ENCODE measurements at regions not wholly inside any gene's neighbourhood (a gene's known extent, or its start where the extent isn't known, plus 50 kb on each side); places are given as distances from the start of the nearest gene placed in this dataset.

DNA sequence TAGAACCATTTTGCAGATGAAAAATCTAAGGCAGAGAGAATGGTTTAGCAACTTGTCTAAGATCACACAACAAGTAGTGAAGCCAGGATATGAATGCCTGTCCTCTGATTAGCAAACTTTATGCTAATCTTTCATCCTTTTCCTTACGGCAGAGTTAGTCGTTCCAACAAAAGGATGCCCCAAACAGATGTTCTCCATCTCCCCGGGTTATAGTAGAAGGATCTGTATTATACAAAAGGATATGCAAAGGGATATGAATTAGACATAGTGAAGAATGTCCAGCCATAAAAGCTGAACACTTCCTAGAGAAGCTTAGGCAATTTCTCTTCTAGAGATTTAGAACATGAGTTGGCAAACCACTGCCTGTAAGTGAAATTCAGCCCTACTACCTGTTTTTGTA, 291.6 kb upstream of the DUSP10 start:
- Histone ChIP-seq H3K27me3 (ENCODE audit: insufficient read depth, low read depth) (no peaks in the 10 kb centered on the region), H3K27ac (no peak overlapping the region), H3K79me2 (ENCODE audit: insufficient read depth, low read depth) (no peaks in the 10 kb centered on the region), H3K36me3 (ENCODE audit: insufficient read depth) (no peaks in the 10 kb centered on the region), H4K20me1 (ENCODE audit: insufficient read depth) (no peaks in the 10 kb centered on the region), H3K9ac (no peak overlapping the region), H2AFZ (ENCODE audit: low read depth) (no peak overlapping the region), H3K4me2 (no peak overlapping the region), H3K4me3 (IDR thresholded peaks at IDR 0.05; ENCODE audit: insufficient read depth, low read depth, low read length) (no peak overlapping the region), H3K4me1 (ENCODE audit: low read depth, poor library complexity, severe bottlenecking) (no peaks in the 10 kb centered on the region)
- TF ChIP-seq, protein P1, sequence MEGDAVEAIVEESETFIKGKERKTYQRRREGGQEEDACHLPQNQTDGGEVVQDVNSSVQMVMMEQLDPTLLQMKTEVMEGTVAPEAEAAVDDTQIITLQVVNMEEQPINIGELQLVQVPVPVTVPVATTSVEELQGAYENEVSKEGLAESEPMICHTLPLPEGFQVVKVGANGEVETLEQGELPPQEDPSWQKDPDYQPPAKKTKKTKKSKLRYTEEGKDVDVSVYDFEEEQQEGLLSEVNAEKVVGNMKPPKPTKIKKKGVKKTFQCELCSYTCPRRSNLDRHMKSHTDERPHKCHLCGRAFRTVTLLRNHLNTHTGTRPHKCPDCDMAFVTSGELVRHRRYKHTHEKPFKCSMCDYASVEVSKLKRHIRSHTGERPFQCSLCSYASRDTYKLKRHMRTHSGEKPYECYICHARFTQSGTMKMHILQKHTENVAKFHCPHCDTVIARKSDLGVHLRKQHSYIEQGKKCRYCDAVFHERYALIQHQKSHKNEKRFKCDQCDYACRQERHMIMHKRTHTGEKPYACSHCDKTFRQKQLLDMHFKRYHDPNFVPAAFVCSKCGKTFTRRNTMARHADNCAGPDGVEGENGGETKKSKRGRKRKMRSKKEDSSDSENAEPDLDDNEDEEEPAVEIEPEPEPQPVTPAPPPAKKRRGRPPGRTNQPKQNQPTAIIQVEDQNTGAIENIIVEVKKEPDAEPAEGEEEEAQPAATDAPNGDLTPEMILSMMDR (conservative IDR thresholded peaks at IDR 0.05; ENCODE audit: low read depth, low read length) = no peak

DNA sequence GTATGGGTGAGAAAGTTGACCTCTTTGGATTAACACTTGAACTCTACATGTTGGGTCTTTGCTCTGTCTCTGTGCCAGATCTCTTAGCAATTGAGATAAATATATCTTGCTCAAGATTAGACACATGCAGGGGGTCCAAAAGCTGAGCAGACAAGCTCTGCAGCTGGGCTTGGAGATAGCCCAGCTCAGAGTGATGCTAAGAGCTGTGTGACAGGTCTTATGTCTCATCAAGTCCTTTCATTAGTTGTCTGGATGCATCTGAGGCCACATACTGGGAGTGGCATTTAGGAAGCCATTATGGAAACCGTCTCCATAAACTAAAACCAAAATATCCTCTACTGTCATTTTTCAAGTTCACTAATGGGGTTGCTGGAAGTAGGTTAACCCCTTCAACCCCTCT, 289.4 kb upstream of the DUSP10 start:
- no peak overlapping the region for H3K27ac ChIP-seq
- H3K9ac ChIP-seq = no peak overlapping the region
- no peaks in the 10 kb centered on the region for H3K4me1 ChIP-seq (ENCODE audit: low read depth, poor library complexity, severe bottlenecking)
- H3K79me2 ChIP-seq (ENCODE audit: insufficient read depth, low read depth) = no peaks in the 10 kb centered on the region
- no peaks in the 10 kb centered on the region for H4K20me1 ChIP-seq (ENCODE audit: insufficient read depth)
- H3K27me3 ChIP-seq (ENCODE audit: insufficient read depth, low read depth) = no peaks in the 10 kb centered on the region
- H3K36me3 ChIP-seq (ENCODE audit: insufficient read depth) = no peaks in the 10 kb centered on the region
- H3K4me3 ChIP-seq (IDR thresholded peaks at IDR 0.05; ENCODE audit: insufficient read depth, low read depth, low read length) = no peak overlapping the region
- TF ChIP-seq, protein P1 (conservative IDR thresholded peaks at IDR 0.05; ENCODE audit: low read depth, low read length) = no peak
- no peak overlapping the region for H3K4me2 ChIP-seq
- H2AFZ ChIP-seq (ENCODE audit: low read depth) = no peak overlapping the region

DNA sequence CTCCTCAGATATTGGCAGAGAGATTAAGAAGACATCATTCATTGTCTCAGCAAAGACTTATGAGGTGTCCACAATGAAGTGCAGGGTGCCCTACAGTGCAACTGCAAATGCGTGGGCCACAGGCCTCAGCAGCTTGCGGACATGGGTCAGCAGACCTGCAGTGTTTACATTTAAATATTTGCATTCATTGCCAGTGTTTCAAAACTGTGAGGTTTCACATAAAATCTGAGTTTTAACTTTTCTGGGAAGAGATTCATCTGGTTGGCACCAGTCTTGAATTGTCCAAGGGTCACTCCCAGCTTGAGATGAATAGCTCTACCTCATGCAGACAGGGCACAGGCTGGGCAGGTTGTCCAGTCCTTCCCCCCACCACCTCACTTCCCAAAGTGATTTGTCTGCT, 286.8 kb upstream of the DUSP10 start:
- Histone ChIP-seq H3K9ac (no peak overlapping the region), H3K4me3 (IDR thresholded peaks at IDR 0.05; ENCODE audit: insufficient read depth, low read depth, low read length) (no peak overlapping the region), H3K27me3 (ENCODE audit: insufficient read depth, low read depth) (no peaks in the 10 kb centered on the region), H3K27ac (no peak overlapping the region), H2AFZ (ENCODE audit: low read depth) (no peak overlapping the region), H3K4me1 (ENCODE audit: low read depth, poor library complexity, severe bottlenecking) (no peaks in the 10 kb centered on the region), H3K4me2 (no peak overlapping the region), H3K79me2 (ENCODE audit: insufficient read depth, low read depth) (no peaks in the 10 kb centered on the region), H4K20me1 (ENCODE audit: insufficient read depth) (no peaks in the 10 kb centered on the region), H3K36me3 (ENCODE audit: insufficient read depth) (no peaks in the 10 kb centered on the region)
- TF ChIP-seq, protein P1 (conservative IDR thresholded peaks at IDR 0.05; ENCODE audit: low read depth, low read length) = no peak

DNA sequence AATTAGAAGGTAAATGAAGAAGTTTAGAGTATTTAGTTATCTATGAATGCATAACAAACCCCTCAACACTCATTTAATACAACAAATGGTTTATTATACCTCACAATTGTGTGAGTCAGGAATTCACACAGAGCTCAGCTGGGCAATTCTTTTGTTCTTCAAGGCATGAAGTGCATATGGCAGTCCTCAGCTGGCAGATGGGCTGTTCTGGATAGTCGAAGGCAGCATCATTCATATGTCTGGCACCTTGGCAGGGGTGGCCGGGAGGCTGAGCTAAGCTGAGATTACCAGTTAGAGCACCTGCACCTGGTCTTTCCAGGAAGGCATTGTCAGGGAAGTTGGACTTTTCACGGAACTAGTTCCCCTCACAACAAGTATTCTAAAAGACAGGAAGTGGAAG, 286.2 kb upstream of the DUSP10 start:
- H3K27me3 ChIP-seq (ENCODE audit: insufficient read depth, low read depth) = no peaks in the 10 kb centered on the region
- no peaks in the 10 kb centered on the region for H3K4me1 ChIP-seq (ENCODE audit: low read depth, poor library complexity, severe bottlenecking)
- no peak overlapping the region for H3K27ac ChIP-seq
- H2AFZ ChIP-seq (ENCODE audit: low read depth) = no peak overlapping the region
- H3K4me2 ChIP-seq = no peak overlapping the region
- H4K20me1 ChIP-seq (ENCODE audit: insufficient read depth) = no peaks in the 10 kb centered on the region
- H3K4me3 ChIP-seq (IDR thresholded peaks at IDR 0.05; ENCODE audit: insufficient read depth, low read depth, low read length) = no peak overlapping the region
- TF ChIP-seq, protein P1 (conservative IDR thresholded peaks at IDR 0.05; ENCODE audit: low read depth, low read length) = no peak
- no peaks in the 10 kb centered on the region for H3K79me2 ChIP-seq (ENCODE audit: insufficient read depth, low read depth)
- H3K9ac ChIP-seq = no peak overlapping the region
- no peaks in the 10 kb centered on the region for H3K36me3 ChIP-seq (ENCODE audit: insufficient read depth)

DNA sequence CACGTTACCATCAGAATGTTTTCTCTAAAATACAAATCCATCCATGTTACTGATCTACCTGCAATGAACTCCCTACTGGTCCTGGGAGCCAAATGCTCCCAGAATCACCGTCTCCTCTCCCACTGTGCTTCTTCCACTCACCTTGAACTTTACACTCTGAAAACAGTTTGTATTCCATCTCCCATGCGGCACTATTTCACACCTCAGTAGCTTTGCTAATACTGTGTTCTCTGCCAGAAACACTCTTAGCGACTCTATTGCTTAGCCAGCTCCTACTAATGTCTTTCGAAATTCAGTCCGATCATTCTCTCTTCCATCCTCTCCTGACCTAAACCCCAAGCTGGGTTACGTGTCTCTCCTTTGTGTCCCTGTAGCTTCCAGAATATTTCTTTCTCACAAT, 284.4 kb upstream of the DUSP10 start:
- Histone ChIP-seq H3K4me3 (IDR thresholded peaks at IDR 0.05; ENCODE audit: insufficient read depth, low read depth, low read length) (no peak overlapping the region), H3K79me2 (ENCODE audit: insufficient read depth, low read depth) (no peaks in the 10 kb centered on the region), H2AFZ (ENCODE audit: low read depth) (no peak overlapping the region), H3K9ac (no peak overlapping the region), H3K27me3 (ENCODE audit: insufficient read depth, low read depth) (no peaks in the 10 kb centered on the region), H3K36me3 (ENCODE audit: insufficient read depth) (no peaks in the 10 kb centered on the region), H3K27ac (no peak overlapping the region), H3K4me2 (no peak overlapping the region), H3K4me1 (ENCODE audit: low read depth, poor library complexity, severe bottlenecking) (no peaks in the 10 kb centered on the region), H4K20me1 (ENCODE audit: insufficient read depth) (no peaks in the 10 kb centered on the region)
- TF ChIP-seq, protein P1 (conservative IDR thresholded peaks at IDR 0.05; ENCODE audit: low read depth, low read length) = no peak

Measured in KMS-11 (cell line).